ENCODE measurements at regions not wholly inside any gene's neighbourhood (a gene's known extent, or its start where the extent isn't known, plus 50 kb on each side); places are given as distances from the start of the nearest gene placed in this dataset.
"Not testable (repeated sequence)": the region's sequence is repeated elsewhere in the genome, so short reads cannot be mapped to it uniquely, and the experiment has no call there.

- no peak overlapping the region for H3K4me3 ChIP-seq
- TF ChIP-seq POLR2A (IDR thresholded peaks at IDR 0.05) (no peak), CTCF (IDR thresholded peaks at IDR 0.05) (no peak)
- no peak overlapping the region for H3K27ac ChIP-seq
- ATAC-seq, result no peak
- 92 to 97% (median 95%) methylated on average over 3 of the region's 3 CpGs for WGBS, 4 donors
- H3K27me3 ChIP-seq, result no peaks in the 10 kb centered on the region
- H3K9me3 ChIP-seq, result no peaks in the 10 kb centered on the region
- no peaks in the 10 kb centered on the region for H3K4me1 ChIP-seq
- H3K36me3 ChIP-seq, result no peaks in the 10 kb centered on the region
- intact Hi-C loops (cut with DNase I), result no loop called here
- DNase-seq, result no peak
Observed at GRCh38 chr6:150304429-150304828, 64.4 kb upstream of the IYD start.

GRCh38 chr6:150306290-150306689 lies 62.5 kb upstream of the IYD start:
- Histone ChIP-seq H3K9me3 (no peaks in the 10 kb centered on the region), H3K27me3 (no peaks in the 10 kb centered on the region), H3K4me1 (no peaks in the 10 kb centered on the region), H3K36me3 (no peaks in the 10 kb centered on the region), H3K27ac (no peak overlapping the region), H3K4me3 (no peak overlapping the region)
- DNase-seq (no peak), ATAC-seq (no peak)
- TF ChIP-seq CTCF (IDR thresholded peaks at IDR 0.05) (no peak), POLR2A (IDR thresholded peaks at IDR 0.05) (no peak)
- intact Hi-C loops (cut with DNase I), result no loop called here

GRCh38 chr6:150307520-150307919 lies 61.3 kb upstream of the IYD start:
- TF ChIP-seq CTCF (IDR thresholded peaks at IDR 0.05) (no peak), POLR2A (IDR thresholded peaks at IDR 0.05) (no peak)
- intact Hi-C loops (cut with DNase I), result no loop called here
- no peak for DNase-seq

GRCh38 chr6:150308812-150309645 lies 59.8 kb upstream of the IYD start:
- no peaks in the 10 kb centered on the region for H3K9me3 ChIP-seq
- TF ChIP-seq POLR2A (IDR thresholded peaks at IDR 0.05), result no peak
- H3K27ac ChIP-seq, result no peak overlapping the region
- H3K36me3 ChIP-seq, result no peaks in the 10 kb centered on the region
- H3K4me1 ChIP-seq, result no peaks in the 10 kb centered on the region
- no peak for ATAC-seq
- 69 to 81% (median 80%) methylated on average over 11 of the region's 11 CpGs for WGBS, 4 donors
- H3K4me3 ChIP-seq, result no peak overlapping the region
- H3K27me3 ChIP-seq, result no peaks in the 10 kb centered on the region
- intact Hi-C loops (cut with DNase I), result no loop called here
- DNase-seq, result no peak

More at GRCh38 chr6:150307520-150307919, 61.3 kb upstream of the IYD start:
- ATAC-seq, result no peak
- H3K27ac ChIP-seq, result no peak overlapping the region
- H3K9me3 ChIP-seq, result no peaks in the 10 kb centered on the region
- no peaks in the 10 kb centered on the region for H3K4me1 ChIP-seq
- H3K27me3 ChIP-seq, result no peaks in the 10 kb centered on the region
- WGBS, 4 donors, result 87 to 95% (median 92%) methylated on average over 3 of the region's 3 CpGs
- H3K4me3 ChIP-seq, result no peak overlapping the region
- no peaks in the 10 kb centered on the region for H3K36me3 ChIP-seq

- no peak overlapping the region for H3K27ac ChIP-seq
- ATAC-seq (no peak), DNase-seq (no peak)
- intact Hi-C loops (cut with DNase I), result no loop called here
- TF ChIP-seq POLR2A (IDR thresholded peaks at IDR 0.05) (no peak), CTCF (IDR thresholded peaks at IDR 0.05) (no peak)
- no peaks in the 10 kb centered on the region for H3K27me3 ChIP-seq
- H3K9me3 ChIP-seq, result no peaks in the 10 kb centered on the region
- peaks cover 0 to 5% (median 0%) of the 10 kb centered on the region in 12 donors for H3K4me1 ChIP-seq
- no peak overlapping the region for H3K4me3 ChIP-seq
- no peaks in the 10 kb centered on the region for H3K36me3 ChIP-seq
- WGBS, 4 donors, result 52 to 69% (median 63%) methylated on average over 1 of the region's 1 CpG
Observed at GRCh38 chr6:150310539-150310938, 58.3 kb upstream of the IYD start.

- H3K27me3 ChIP-seq; H3K4me3 ChIP-seq; DNase-seq; H3K27ac ChIP-seq; ATAC-seq; H3K36me3 ChIP-seq; intact Hi-C loops (cut with DNase I); H3K9me3 ChIP-seq; H3K4me1 ChIP-seq: not testable (repeated sequence)
- WGBS, 4 donors, result 92 to 95% (median 95%) methylated on average over 13 of the region's 13 CpGs
Observed at GRCh38 chr6:150311149-150311944, 57.5 kb upstream of the IYD start.

Data from heart left ventricle (tissue), 16 donors.